ENCODE measurements at regions not wholly inside any gene's neighbourhood (a gene's known extent, or its start where the extent isn't known, plus 50 kb on each side); places are given as distances from the start of the nearest gene placed in this dataset.
"Not testable (repeated sequence)": the region's sequence is repeated elsewhere in the genome, so short reads cannot be mapped to it uniquely, and the experiment has no call there.

GRCh38 chr5:113723021-113723420, 209.5 kb downstream of the YTHDC2 start:
- no peak for DNase-seq

- no peak for DNase-seq
Measured at GRCh38 chr5:113735751-113736150, 222.3 kb downstream of the YTHDC2 start.

GRCh38 chr5:113742176-113742575, 228.7 kb downstream of the YTHDC2 start:
- no peak for DNase-seq

GRCh38 chr5:113742639-113743038, 229.1 kb downstream of the YTHDC2 start:
- no peak for DNase-seq

GRCh38 chr5:113748403-113748802, 234.9 kb downstream of the YTHDC2 start:
- no peak for DNase-seq

GRCh38 chr5:113749334-113749733, 235.8 kb downstream of the YTHDC2 start:
- no peak for DNase-seq

- not testable (repeated sequence) for DNase-seq
Measured at GRCh38 chr5:113753182-113753581, 239.7 kb downstream of the YTHDC2 start.

GRCh38 chr5:113755516-113755915, 242.0 kb downstream of the YTHDC2 start:
- no peak for DNase-seq

GRCh38 chr5:113757508-113757907, 244.0 kb downstream of the YTHDC2 start:
- no peak for DNase-seq

GRCh38 chr5:113759505-113759904, 246.0 kb downstream of the YTHDC2 start:
- DNase-seq: no peak

GRCh38 chr5:113760486-113760885, 247.0 kb downstream of the YTHDC2 start:
- DNase-seq: no peak

GRCh38 chr5:113761594-113761993, 248.1 kb downstream of the YTHDC2 start:
- no peak for DNase-seq

- DNase-seq: no peak
Measured at GRCh38 chr5:113764382-113764781, 250.9 kb downstream of the YTHDC2 start.

GRCh38 chr5:113766827-113767226, 253.3 kb downstream of the YTHDC2 start:
- DNase-seq: not testable (repeated sequence)

GRCh38 chr5:113770648-113771047, 257.2 kb downstream of the YTHDC2 start:
- no peak for DNase-seq

- no peak for DNase-seq
Measured at GRCh38 chr5:113771483-113771882, 258.0 kb downstream of the YTHDC2 start.

- DNase-seq: no peak
Measured at GRCh38 chr5:113776168-113776567, 262.7 kb downstream of the YTHDC2 start.

GRCh38 chr5:113776832-113777525, 263.5 kb downstream of the YTHDC2 start:
- no peak for DNase-seq

GRCh38 chr5:113778147-113778546, 264.7 kb downstream of the YTHDC2 start:
- DNase-seq: no peak

- DNase-seq: no peak
Measured at GRCh38 chr5:113788141-113788655, 274.7 kb downstream of the YTHDC2 start.

- DNase-seq: no peak
Measured at GRCh38 chr5:113789769-113790168, 276.3 kb downstream of the YTHDC2 start.

- no peak for DNase-seq
Measured at GRCh38 chr5:113792806-113793205, 279.3 kb downstream of the YTHDC2 start.

- DNase-seq: no peak
Measured at GRCh38 chr5:113794981-113795380, 281.5 kb downstream of the YTHDC2 start.

- no peak for DNase-seq
Measured at GRCh38 chr5:113800686-113801085, 287.2 kb downstream of the YTHDC2 start.

- no peak for DNase-seq
Measured at GRCh38 chr5:113804264-113804663, 290.8 kb downstream of the YTHDC2 start.

Measured in DMS 273 treated with DMSO at 0.1 percent for 48 hours (cell line).